ENCODE measurements at regions not wholly inside any gene's neighbourhood (a gene's known extent, or its start where the extent isn't known, plus 50 kb on each side); places are given as distances from the start of the nearest gene placed in this dataset.

- no peaks in the 10 kb centered on the region for H3K36me3 ChIP-seq
- intact Hi-C loops (cut with DNase I) = no loop called here
These were observed 1722.5 kb upstream of the ACO1 start for GRCh38 chr9:30661925-30662324.

GRCh38 chr9:30670805-30671562 is 1713.5 kb upstream of the ACO1 start:
- TF ChIP-seq POLR2A (IDR thresholded peaks at IDR 0.05) = no peak
- no peak for TF ChIP-seq CTCF (IDR thresholded peaks at IDR 0.05)
- Histone ChIP-seq H3K4me1 (no peaks in the 10 kb centered on the region), H3K4me3 (no peak overlapping the region), H3K9me3 (no peaks in the 10 kb centered on the region), H3K27me3 (no peaks in the 10 kb centered on the region), H3K36me3 (no peaks in the 10 kb centered on the region), H3K27ac (no peak overlapping the region)
- no peak for ATAC-seq
- intact Hi-C loops (cut with DNase I) = no loop called here
- 80% methylated on average over 1 of the region's 13 CpGs for WGBS (ENCODE audit: insufficient coverage, low coverage, low lambda C conversion rate, missing lambda C conversion rate)
- DNase-seq = no peak

More at GRCh38 chr9:30661925-30662324, 1722.5 kb upstream of the ACO1 start:
- no peak for DNase-seq
- Histone ChIP-seq H3K4me1 (no peaks in the 10 kb centered on the region), H3K27me3 (no peaks in the 10 kb centered on the region), H3K27ac (no peak overlapping the region), H3K9me3 (no peaks in the 10 kb centered on the region), H3K4me3 (no peak overlapping the region)
- WGBS (ENCODE audit: insufficient coverage, low coverage, low lambda C conversion rate, missing lambda C conversion rate) = 64% methylated on average over 5 of the region's 5 CpGs
- no peak for ATAC-seq
- no peak for TF ChIP-seq POLR2A (IDR thresholded peaks at IDR 0.05)
- TF ChIP-seq CTCF (IDR thresholded peaks at IDR 0.05) = no peak

- H3K4me1 ChIP-seq = no peaks in the 10 kb centered on the region
- no peak for TF ChIP-seq POLR2A (IDR thresholded peaks at IDR 0.05)
- no peak for TF ChIP-seq CTCF (IDR thresholded peaks at IDR 0.05)
These were observed 1711.3 kb upstream of the ACO1 start for GRCh38 chr9:30673132-30673531.

GRCh38 chr9:30676651-30677050 is 1707.8 kb upstream of the ACO1 start:
- ATAC-seq = no peak
- intact Hi-C loops (cut with DNase I) = no loop called here
- Histone ChIP-seq H3K9me3 (no peaks in the 10 kb centered on the region), H3K27me3 (no peaks in the 10 kb centered on the region), H3K4me3 (no peak overlapping the region), H3K4me1 (no peaks in the 10 kb centered on the region), H3K36me3 (no peaks in the 10 kb centered on the region), H3K27ac (no peak overlapping the region)
- DNase-seq = no peak
- TF ChIP-seq CTCF (IDR thresholded peaks at IDR 0.05) (no peak), POLR2A (IDR thresholded peaks at IDR 0.05) (no peak)
- 26% methylated on average over 1 of the region's 1 CpG for WGBS (ENCODE audit: insufficient coverage, low coverage, low lambda C conversion rate, missing lambda C conversion rate)

More at GRCh38 chr9:30673132-30673531, 1711.3 kb upstream of the ACO1 start:
- DNase-seq (no peak), ATAC-seq (no peak)
- Histone ChIP-seq H3K36me3 (no peaks in the 10 kb centered on the region), H3K27ac (no peak overlapping the region), H3K9me3 (no peaks in the 10 kb centered on the region), H3K4me3 (no peak overlapping the region), H3K27me3 (no peaks in the 10 kb centered on the region)
- intact Hi-C loops (cut with DNase I) = no loop called here
- 89% methylated on average over 1 of the region's 1 CpG for WGBS (ENCODE audit: insufficient coverage, low coverage, low lambda C conversion rate, missing lambda C conversion rate)

Data from right lobe of liver (tissue), 6 donors.